ENCODE measurements at regions not wholly inside any gene's neighbourhood (a gene's known extent, or its start where the extent isn't known, plus 50 kb on each side); places are given as distances from the start of the nearest gene placed in this dataset.

- no peak for ATAC-seq
- Histone ChIP-seq H3K27ac (no peak overlapping the region), H3K36me3 (no peaks in the 10 kb centered on the region), H3K4me3 (no peak overlapping the region), H3K27me3 (no peaks in the 10 kb centered on the region), H3K9me3 (no peaks in the 10 kb centered on the region), H3K4me1 (no peaks in the 10 kb centered on the region)
- TF ChIP-seq CTCF (IDR thresholded peaks at IDR 0.05) (no peak), POLR2A (IDR thresholded peaks at IDR 0.05) (no peak)
- intact Hi-C loops (cut with DNase I), result no loop called here
- no peak for DNase-seq
- 100% methylated on average over 1 of the region's 1 CpG for WGBS (ENCODE audit: insufficient coverage, low coverage, low lambda C conversion rate, missing lambda C conversion rate)
Observed at GRCh38 chr1:81119319-81119718, 681.4 kb upstream of the ADGRL2 start.

- no peaks in the 10 kb centered on the region for H3K27me3 ChIP-seq
- H3K9me3 ChIP-seq, result no peaks in the 10 kb centered on the region
- DNase-seq (no peak), ATAC-seq (no peak)
- intact Hi-C loops (cut with DNase I), result no loop called here
- H3K36me3 ChIP-seq, result no peaks in the 10 kb centered on the region
- H3K4me1 ChIP-seq, result no peaks in the 10 kb centered on the region
- TF ChIP-seq POLR2A (IDR thresholded peaks at IDR 0.05), result no peak
- no peak for TF ChIP-seq CTCF (IDR thresholded peaks at IDR 0.05)
- no peak overlapping the region for H3K27ac ChIP-seq
- no peak overlapping the region for H3K4me3 ChIP-seq
Observed at GRCh38 chr1:81118550-81118949, 682.2 kb upstream of the ADGRL2 start.

- H3K27me3 ChIP-seq, result no peaks in the 10 kb centered on the region
- ATAC-seq, result no peak
- H3K27ac ChIP-seq, result no peak overlapping the region
- no peaks in the 10 kb centered on the region for H3K36me3 ChIP-seq
- no peak overlapping the region for H3K4me3 ChIP-seq
- intact Hi-C loops (cut with DNase I), result no loop called here
- H3K4me1 ChIP-seq, result no peaks in the 10 kb centered on the region
- TF ChIP-seq POLR2A (IDR thresholded peaks at IDR 0.05) (no peak), CTCF (IDR thresholded peaks at IDR 0.05) (no peak)
- 66% methylated on average over 2 of the region's 2 CpGs for WGBS (ENCODE audit: insufficient coverage, low coverage, low lambda C conversion rate, missing lambda C conversion rate)
- no peak for DNase-seq
- no peaks in the 10 kb centered on the region for H3K9me3 ChIP-seq
Observed at GRCh38 chr1:81115422-81115821, 685.3 kb upstream of the ADGRL2 start.

- H3K4me3 ChIP-seq, result no peak overlapping the region
- H3K27ac ChIP-seq, result no peak overlapping the region
- DNase-seq, result no peak
- no peak for TF ChIP-seq POLR2A (IDR thresholded peaks at IDR 0.05)
- TF ChIP-seq CTCF (IDR thresholded peaks at IDR 0.05), result peak in 1 of 4 donors; percentile 11
- H3K36me3 ChIP-seq, result no peaks in the 10 kb centered on the region
- H3K9me3 ChIP-seq, result no peaks in the 10 kb centered on the region
- no peak for ATAC-seq
- H3K4me1 ChIP-seq, result no peaks in the 10 kb centered on the region
- WGBS (ENCODE audit: insufficient coverage, low coverage, low lambda C conversion rate, missing lambda C conversion rate), result 73% methylated on average over 5 of the region's 5 CpGs
- intact Hi-C loops (cut with DNase I), result no loop called here
- no peaks in the 10 kb centered on the region for H3K27me3 ChIP-seq
Observed at GRCh38 chr1:81114191-81114590, 686.5 kb upstream of the ADGRL2 start.

GRCh38 chr1:81113688-81114087, 687.0 kb upstream of the ADGRL2 start:
- TF ChIP-seq CTCF (IDR thresholded peaks at IDR 0.05) (no peak), POLR2A (IDR thresholded peaks at IDR 0.05) (no peak)
- no peaks in the 10 kb centered on the region for H3K4me1 ChIP-seq
- H3K27me3 ChIP-seq, result no peaks in the 10 kb centered on the region
- H3K9me3 ChIP-seq, result no peaks in the 10 kb centered on the region
- ATAC-seq, result no peak
- DNase-seq, result no peak
- no peak overlapping the region for H3K27ac ChIP-seq
- H3K36me3 ChIP-seq, result no peaks in the 10 kb centered on the region
- intact Hi-C loops (cut with DNase I), result no loop called here
- H3K4me3 ChIP-seq, result no peak overlapping the region

Data from right lobe of liver (tissue), 6 donors.